Fibroblast of lung (primary cell): ENCODE measurements at regions not wholly inside any gene's neighbourhood (a gene's known extent, or its start where the extent isn't known, plus 50 kb on each side); places are given as distances from the start of the nearest gene placed in this dataset.

Source experiments
- CTCF ChIP-seq, 2 donors: IDR thresholded peaks in 1 of 2; conservative IDR thresholded peaks in 1 of 2; 1 replicate in 1 of 2; 2 replicates in 1 of 2; pipeline ENCODE4 v1.5.1; 2011 to 2012; ENCODE audit warnings: low read length in 2 of 2, control low read depth in 1 of 2, inconsistent platforms in 1 of 2, low read depth in 1 of 2, mild to moderate bottlenecking in 1 of 2
- EZH2 ChIP-seq: IDR thresholded peaks from 2 replicates; pipeline ENCODE4 v1.5.1; 2012; ENCODE audit warnings: low read length, control low read depth, mild to moderate bottlenecking; ENCODE audit errors: missing control alignments

- no peak for TF ChIP-seq CTCF (conservative IDR thresholded peaks at IDR 0.05 in 1 of 2, IDR thresholded peaks at IDR 0.05 in 1 of 2; ENCODE audit: low read depth in 1 of 2, low read length in 2 of 2)
- TF ChIP-seq EZH2: no peak
These were observed 255.6 kb upstream of the NECTIN3 start for GRCh38 chr3:110816008-110816407.
